Mucosa of descending colon (tissue), 3 donors: ENCODE measurements at regions not wholly inside any gene's neighbourhood (a gene's known extent, or its start where the extent isn't known, plus 50 kb on each side); places are given as distances from the start of the nearest gene placed in this dataset.
"Not testable (repeated sequence)": the region's sequence is repeated elsewhere in the genome, so short reads cannot be mapped to it uniquely, and the experiment has no call there.

Source experiments
- ATAC-seq: fragments of 200-7000 bp; cut with Tn5 transposase; one replicate; pipeline ENCODE4 v1.9.1; 2020; ENCODE audit warnings: mild to moderate bottlenecking, moderate library complexity
- DNase-seq, 3 donors: peaks; one replicate each; pipeline ENCODE4 v3.0.0-alpha.2; 2020
- H3K36me3 ChIP-seq: fragments of 200-600 bp; one replicate; pipeline ENCODE4 v1.8.0; 2021; ENCODE audit warnings: low read depth, mild to moderate bottlenecking
- H3K4me1 ChIP-seq: fragments of 200-600 bp; one replicate; pipeline ENCODE4 v1.8.0; 2021; ENCODE audit warnings: low read depth, mild to moderate bottlenecking
- H3K4me3 ChIP-seq: fragments of 200-600 bp; one replicate; pipeline ENCODE4 v1.8.0; 2021; ENCODE audit warnings: mild to moderate bottlenecking
- H3K9me3 ChIP-seq: fragments of 200-600 bp; one replicate; pipeline ENCODE4 v1.8.0; 2021; ENCODE audit warnings: mild to moderate bottlenecking
- CTCF ChIP-seq: fragments of 200-600 bp; IDR thresholded peaks from one replicate; pipeline ENCODE4 v1.8.0; 2022; ENCODE audit warnings: antibody characterized with exemption, mild to moderate bottlenecking
- intact Hi-C, 2 donors: fragments of 100-400 bp; cut with DNase I in 1 of 2; cut with micrococcal nuclease in 1 of 2; formaldehyde crosslinking; loops; one replicate each; pipeline versions ENCODE4 v1.11.0 to v1.11.1; 2022; cut with DNase I, micrococcal nuclease
- donor health status: DM: no; HTN: no; CAD: no; lungs with moderate emphysema.
- donor health status: DM: no; HTN: no; CAD: no.
- donor health status: DM: no; HTN: yes; CAD: no.

- intact Hi-C loops: no loop called here
- Histone ChIP-seq H3K36me3 (no peaks in the 10 kb centered on the region), H3K4me3 (no peak overlapping the region), H3K4me1 (no peaks in the 10 kb centered on the region), H3K9me3 (no peaks in the 10 kb centered on the region)
- TF ChIP-seq CTCF: no peak
- DNase-seq (no peak), ATAC-seq (no peak)
Observed at GRCh38 chr11:112666253-112666652, 295.0 kb upstream of the NCAM1 start.

GRCh38 chr11:112670806-112671570 lies 290.2 kb upstream of the NCAM1 start:
- Histone ChIP-seq H3K4me1 (no peaks in the 10 kb centered on the region), H3K9me3 (no peaks in the 10 kb centered on the region), H3K36me3 (no peaks in the 10 kb centered on the region), H3K4me3 (no peak overlapping the region)
- ATAC-seq: no peak
- no peak for DNase-seq
- intact Hi-C loops: no loop called here
- no peak for TF ChIP-seq CTCF

GRCh38 chr11:112673401-112673800 lies 287.8 kb upstream of the NCAM1 start:
- H3K4me1 ChIP-seq, ATAC-seq, H3K4me3 ChIP-seq, H3K9me3 ChIP-seq, H3K36me3 ChIP-seq, DNase-seq, intact Hi-C loops: not testable (repeated sequence)

- intact Hi-C loops: no loop called here
- Histone ChIP-seq H3K4me3 (no peak overlapping the region), H3K4me1 (no peaks in the 10 kb centered on the region), H3K36me3 (no peaks in the 10 kb centered on the region), H3K9me3 (no peaks in the 10 kb centered on the region)
- DNase-seq (no peak), ATAC-seq (no peak)
- no peak for TF ChIP-seq CTCF
Observed at GRCh38 chr11:112685111-112685510, 276.1 kb upstream of the NCAM1 start.

GRCh38 chr11:112689851-112690250 lies 271.4 kb upstream of the NCAM1 start:
- no peak for ATAC-seq
- Histone ChIP-seq H3K36me3 (no peaks in the 10 kb centered on the region), H3K4me3 (no peak overlapping the region), H3K4me1 (no peaks in the 10 kb centered on the region), H3K9me3 (no peaks in the 10 kb centered on the region)
- intact Hi-C loops: no loop called here
- TF ChIP-seq CTCF: no peak
- DNase-seq: no peak

- intact Hi-C loops: no loop called here
- no peak overlapping the region for H3K4me3 ChIP-seq
- no peaks in the 10 kb centered on the region for H3K36me3 ChIP-seq
- no peak for TF ChIP-seq CTCF
- no peaks in the 10 kb centered on the region for H3K9me3 ChIP-seq
- ATAC-seq: no peak
- H3K4me1 ChIP-seq: no peaks in the 10 kb centered on the region
- no peak for DNase-seq
Observed at GRCh38 chr11:112693781-112694180, 267.4 kb upstream of the NCAM1 start.
